AG20443 (cell line): ENCODE measurements at regions not wholly inside any gene's neighbourhood (a gene's known extent, or its start where the extent isn't known, plus 50 kb on each side); places are given as distances from the start of the nearest gene placed in this dataset.

ENCODE experiments used
- DNase-seq: peaks from one replicate; pipeline ENCODE4 v3.0.0; 2012; ENCODE audit warnings: low spot score, mixed read lengths

DNA sequence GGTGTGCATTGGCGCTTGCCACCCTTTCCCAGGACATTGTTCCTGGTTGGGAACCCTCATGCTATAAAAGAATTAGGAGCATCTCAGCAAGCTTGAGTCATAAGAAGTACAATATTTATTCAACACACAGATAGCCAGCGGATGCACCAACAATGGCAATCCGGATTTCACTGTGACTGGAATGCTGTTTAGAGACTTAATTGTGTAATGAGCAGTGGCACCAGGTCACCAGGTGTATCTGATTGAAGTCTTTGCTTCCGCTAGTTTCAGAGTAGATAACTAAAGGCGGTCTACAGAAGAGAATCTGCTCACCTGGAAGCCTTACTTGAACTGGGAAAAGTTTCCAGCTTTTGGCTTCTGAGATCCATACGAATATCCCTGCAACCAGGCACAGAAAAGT, 772.3 kb upstream of the GHITM start:
- DNase-seq, result no peak

- no peak for DNase-seq
Observed at GRCh38 chr10:83371696-83372490, 767.4 kb upstream of the GHITM start.

DNA sequence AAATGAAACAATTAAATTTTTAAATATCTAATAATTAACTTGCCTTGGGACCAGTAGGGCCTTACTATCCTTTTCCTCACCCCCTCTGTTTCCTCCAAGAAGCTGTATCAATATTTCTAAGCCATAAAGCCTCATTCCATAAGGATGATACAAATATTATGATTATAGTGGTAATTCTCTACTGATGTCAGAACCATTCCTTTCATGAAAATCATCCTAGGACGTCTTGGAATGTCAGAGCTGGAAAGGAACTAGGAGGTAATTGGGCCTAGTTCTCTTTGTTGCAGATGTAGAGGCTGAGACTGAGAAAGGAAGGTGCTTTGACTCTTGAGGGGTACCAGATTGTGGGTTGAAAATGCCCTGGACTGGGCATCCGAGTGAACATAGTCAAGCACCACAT, 766.7 kb upstream of the GHITM start:
- no peak for DNase-seq

DNA sequence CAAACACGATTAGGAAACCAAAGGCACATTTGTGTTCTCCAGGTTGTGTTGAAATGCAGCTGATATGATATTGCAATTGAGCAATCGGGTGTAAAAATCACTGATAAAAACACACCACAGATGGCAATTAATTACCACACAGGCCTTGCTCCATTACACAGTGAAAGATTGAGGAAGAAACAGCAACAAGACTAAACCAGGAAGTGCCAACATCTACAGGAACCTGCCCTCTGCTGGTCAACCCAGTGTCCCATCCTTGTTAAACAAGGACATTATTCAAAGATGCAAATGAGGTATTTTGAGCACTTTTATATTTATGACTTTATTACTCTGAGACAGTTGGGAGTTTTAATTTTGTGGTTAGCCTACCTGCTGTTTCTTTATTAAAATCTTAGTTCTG, 765.6 kb upstream of the GHITM start:
- no peak for DNase-seq

GRCh38 chr10:83374741-83375140, 764.6 kb upstream of the GHITM start:
- DNase-seq, result no peak

- no peak for DNase-seq
Observed at GRCh38 chr10:83375274-83375673, 764.0 kb upstream of the GHITM start.

- DNase-seq, result no peak
Observed at GRCh38 chr10:83397806-83398205, 741.5 kb upstream of the GHITM start.

DNA sequence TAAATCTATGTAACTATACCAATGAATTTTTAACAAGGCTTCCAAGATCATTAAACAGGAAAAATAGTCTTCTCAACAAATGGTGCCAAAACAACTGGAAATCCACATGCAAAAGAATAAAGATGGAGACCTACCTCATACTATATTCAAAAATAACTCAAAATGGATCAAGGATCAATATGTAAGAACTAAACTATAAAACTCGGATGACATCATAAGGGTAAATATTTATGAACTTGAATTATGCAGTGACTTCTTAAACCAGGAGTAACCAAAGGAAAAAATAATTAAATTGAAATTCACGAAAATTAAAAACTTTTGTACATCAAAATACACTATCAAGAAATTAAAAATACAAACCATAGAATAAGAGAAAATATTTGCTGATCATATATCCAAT, 728.7 kb upstream of the GHITM start:
- no peak for DNase-seq

DNA sequence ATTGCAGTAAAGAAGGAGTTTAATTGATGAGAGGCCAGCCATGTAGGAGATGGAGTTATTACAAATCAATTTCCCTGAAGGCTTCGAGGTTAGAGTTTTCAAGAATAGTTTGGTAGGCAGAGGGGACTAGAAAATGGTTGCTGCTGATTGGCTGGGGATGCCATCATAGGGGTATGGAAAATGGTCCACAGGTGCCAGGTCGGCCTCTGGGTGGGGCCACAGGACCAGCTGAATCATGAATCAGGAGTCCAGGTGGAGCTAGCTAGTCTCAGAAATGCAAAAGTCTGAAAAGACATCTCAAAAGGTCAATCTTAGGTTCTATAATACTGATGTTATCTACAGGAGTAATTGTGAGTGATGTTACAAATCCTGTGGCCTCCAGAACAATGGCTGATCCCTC, 714.0 kb upstream of the GHITM start:
- no peak for DNase-seq

DNA sequence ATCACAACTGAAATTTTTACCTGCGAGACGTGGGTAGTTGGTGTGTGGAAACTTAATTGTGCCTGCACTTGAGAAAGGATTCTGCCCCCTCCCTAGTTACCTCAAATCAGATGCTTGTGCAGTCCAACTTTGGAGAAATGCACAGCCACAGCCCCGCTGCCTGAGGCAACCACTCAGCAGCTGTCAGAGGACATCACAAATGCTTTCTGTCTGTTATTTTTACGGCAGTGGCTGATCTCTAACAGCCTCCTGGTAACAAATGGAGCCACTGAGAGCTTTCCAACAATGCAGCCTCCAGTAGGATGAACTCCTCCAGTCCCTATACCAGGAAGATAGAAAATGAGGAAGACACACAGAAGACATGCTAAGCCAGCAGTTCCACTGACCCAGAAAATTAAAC, 712.2 kb upstream of the GHITM start:
- no peak for DNase-seq

GRCh38 chr10:83432261-83433045, 706.9 kb upstream of the GHITM start:
- no peak for DNase-seq

GRCh38 chr10:83433705-83434104, 705.6 kb upstream of the GHITM start:
- DNase-seq, result no peak

DNA sequence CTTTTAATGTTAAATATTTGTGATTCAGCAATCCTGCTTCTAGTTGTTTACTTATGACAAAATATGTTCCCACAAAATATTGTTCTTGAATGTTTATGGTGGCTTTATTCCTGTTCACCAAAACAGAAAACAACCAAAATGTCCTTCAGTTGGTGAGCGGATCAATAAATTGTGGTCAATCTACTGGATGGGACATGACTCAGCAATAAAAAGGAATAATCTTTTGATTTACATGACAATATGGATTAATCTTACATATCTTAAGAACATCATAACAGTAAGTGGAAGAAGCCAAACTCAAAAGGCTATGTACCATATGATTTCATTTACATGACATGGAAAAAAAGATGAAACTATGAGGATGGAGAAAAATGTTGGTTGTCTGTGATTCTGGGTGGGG, 691.3 kb upstream of the GHITM start:
- DNase-seq, result no peak

DNA sequence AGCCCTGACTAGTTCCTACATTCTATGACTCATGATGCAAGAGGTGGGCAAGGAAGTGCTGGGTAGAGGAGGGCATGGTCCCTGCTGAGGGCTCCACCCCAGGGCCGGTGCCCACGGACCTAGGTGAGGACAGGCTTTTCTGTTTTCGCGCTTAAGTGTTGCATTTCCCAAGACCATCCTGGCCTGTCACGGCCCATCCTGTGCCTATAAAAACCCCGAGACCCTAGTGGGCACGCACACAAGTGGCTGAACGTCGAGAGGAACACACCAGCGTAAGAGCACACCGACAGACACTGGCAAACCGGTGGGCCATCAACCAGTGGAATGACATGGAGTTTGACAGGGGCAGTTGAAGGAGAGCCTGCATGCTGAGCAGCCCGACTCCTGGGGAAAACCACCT, 680.7 kb upstream of the GHITM start:
- no peak for DNase-seq

DNA sequence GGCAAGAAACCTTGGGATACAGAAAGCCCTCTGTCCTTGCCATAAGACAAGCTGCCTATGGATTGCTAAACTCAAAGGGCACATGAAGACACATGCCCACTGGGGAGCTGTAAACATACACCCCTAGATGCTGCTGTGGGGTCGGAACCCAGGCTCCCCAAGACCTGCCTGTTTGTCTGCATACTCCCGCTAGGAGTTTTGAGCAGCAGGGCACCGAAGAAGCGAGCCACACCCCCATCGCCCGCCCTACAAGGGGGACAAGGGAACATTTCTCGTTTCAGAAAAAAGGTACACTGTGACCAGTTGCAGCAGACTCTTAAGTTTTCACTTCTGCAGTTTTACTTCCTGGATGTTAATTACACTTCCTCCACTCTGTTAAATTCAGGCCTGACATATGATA, 680.2 kb upstream of the GHITM start:
- DNase-seq, result no peak

DNA sequence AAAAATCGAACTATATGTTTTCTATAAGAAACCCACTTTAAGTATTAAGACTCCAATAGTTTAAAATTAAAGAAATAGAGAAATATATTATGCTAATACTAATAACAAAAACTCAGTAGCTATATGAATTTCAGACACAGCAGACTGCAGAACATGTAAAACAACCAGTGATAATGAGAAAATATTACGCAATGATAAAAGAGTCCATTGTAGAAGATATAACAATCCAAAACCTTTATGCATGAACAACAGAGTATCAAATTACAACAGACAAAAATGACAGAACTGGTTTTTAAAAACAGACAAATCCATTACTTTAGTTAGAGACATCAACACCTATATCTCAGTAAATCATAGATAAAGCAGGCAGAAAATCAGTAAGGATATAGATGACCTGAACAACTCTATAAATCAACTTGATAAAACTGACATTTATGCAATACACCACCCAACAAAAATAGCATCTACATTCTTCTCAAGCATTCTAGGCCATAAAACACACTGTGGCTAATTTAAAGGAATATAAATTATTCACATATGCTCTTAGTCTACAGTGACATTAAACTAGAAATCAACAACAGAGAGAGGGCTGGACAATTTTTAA, 669.5 kb upstream of the GHITM start:
- DNase-seq, result no peak

DNA sequence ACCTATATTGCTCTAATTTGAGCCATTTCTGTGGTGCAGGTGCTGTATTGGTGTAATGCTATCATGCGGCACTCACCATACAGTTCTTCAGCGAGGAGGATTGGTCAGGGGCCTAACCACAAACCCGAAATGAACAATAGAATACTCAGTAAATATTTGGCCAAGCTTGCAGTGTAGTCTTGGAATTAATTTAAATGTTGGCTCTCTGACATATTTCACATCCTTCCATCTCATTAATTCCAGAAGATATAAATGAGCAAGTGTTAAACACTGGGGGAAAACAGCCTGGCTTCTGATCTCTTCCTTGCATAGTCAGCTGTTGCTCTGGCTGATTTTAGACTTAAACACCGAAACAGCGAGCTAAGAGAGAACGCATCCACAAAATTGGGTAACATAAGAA, 663.1 kb upstream of the GHITM start:
- DNase-seq, result no peak

DNA sequence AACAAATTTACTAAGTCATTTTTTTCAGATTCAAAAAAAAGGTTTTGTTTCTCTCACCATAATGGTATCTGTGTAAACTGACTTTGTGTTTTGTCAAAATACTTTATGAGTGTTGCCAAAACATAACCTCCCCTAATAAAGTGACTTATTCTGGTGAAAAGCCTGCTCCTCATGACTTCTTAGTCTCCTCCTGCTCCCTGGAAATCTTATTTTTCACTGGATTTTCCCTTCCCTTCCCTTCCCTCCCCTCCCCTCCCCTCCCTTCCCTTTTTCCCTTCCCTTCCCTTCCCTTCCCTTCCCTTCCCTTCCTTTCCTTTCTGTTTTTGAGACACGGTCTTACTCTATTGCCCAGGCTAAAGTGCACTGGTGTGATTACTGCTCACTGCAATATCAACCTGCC, 650.1 kb upstream of the GHITM start:
- no peak for DNase-seq

GRCh38 chr10:83492004-83492403, 647.3 kb upstream of the GHITM start:
- DNase-seq, result no peak

GRCh38 chr10:83512681-83513080, 626.6 kb upstream of the GHITM start:
- DNase-seq, result no peak

- no peak for DNase-seq
Observed at GRCh38 chr10:83515001-83515400, 624.3 kb upstream of the GHITM start.

DNA sequence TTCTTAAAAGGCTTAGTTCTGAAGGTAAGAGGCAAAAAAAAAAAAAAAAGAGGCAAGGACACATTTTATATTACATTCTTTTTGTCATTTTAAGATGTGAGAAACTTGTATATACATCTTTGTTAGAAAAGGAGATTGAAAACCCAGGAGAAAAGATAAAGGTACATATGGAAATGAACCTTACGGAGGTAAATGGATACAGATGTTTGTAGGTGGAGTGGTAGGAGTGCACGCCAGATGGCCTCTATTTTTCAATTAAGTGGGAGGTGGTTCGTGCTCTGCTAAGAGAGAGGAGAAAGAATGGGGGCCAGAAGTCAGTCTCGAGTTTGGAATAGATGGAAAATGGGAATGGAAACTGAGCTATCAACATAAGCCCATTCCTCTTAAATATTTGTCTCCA, 622.5 kb upstream of the GHITM start:
- DNase-seq, result no peak

- DNase-seq, result no peak
Observed at GRCh38 chr10:83517456-83517855, 621.9 kb upstream of the GHITM start.
